ENCODE measurements at regions not wholly inside any gene's neighbourhood (a gene's known extent, or its start where the extent isn't known, plus 50 kb on each side); places are given as distances from the start of the nearest gene placed in this dataset.
"Not testable (repeated sequence)": the region's sequence is repeated elsewhere in the genome, so short reads cannot be mapped to it uniquely, and the experiment has no call there.

DNA sequence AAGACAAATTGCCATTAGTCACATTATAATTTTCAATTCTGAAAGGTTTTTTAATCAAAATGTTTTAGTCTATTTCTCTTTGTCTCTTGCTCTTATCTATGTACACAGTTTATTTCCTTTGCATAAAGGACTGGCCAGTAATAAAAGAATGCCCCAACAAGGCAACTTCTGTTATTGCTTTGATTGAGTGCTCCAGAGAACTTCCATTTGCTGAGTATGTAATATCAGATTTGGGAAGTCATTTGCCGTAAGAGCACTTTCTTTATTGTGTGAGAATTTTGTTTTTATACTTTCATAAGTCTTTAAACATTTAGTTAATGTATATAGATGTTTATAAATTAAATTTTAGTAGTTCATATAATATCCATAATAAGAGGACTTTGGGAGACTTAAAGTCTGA, 1140.4 kb downstream of the PCDH9 start:
- TF ChIP-seq, protein P1, sequence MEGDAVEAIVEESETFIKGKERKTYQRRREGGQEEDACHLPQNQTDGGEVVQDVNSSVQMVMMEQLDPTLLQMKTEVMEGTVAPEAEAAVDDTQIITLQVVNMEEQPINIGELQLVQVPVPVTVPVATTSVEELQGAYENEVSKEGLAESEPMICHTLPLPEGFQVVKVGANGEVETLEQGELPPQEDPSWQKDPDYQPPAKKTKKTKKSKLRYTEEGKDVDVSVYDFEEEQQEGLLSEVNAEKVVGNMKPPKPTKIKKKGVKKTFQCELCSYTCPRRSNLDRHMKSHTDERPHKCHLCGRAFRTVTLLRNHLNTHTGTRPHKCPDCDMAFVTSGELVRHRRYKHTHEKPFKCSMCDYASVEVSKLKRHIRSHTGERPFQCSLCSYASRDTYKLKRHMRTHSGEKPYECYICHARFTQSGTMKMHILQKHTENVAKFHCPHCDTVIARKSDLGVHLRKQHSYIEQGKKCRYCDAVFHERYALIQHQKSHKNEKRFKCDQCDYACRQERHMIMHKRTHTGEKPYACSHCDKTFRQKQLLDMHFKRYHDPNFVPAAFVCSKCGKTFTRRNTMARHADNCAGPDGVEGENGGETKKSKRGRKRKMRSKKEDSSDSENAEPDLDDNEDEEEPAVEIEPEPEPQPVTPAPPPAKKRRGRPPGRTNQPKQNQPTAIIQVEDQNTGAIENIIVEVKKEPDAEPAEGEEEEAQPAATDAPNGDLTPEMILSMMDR (IDR thresholded peaks at IDR 0.05), result no peak
- no peaks in the 10 kb centered on the region for H3K27me3 ChIP-seq
- no peak overlapping the region for H3K27ac ChIP-seq
- no peaks in the 10 kb centered on the region for H3K36me3 ChIP-seq
- intact Hi-C loops (cut with DNase I), result no loop called here
- H3K4me1 ChIP-seq, result no peaks in the 10 kb centered on the region
- H3K4me3 ChIP-seq, result no peak overlapping the region
- no peak overlapping the region for H3K9ac ChIP-seq (ENCODE audit: low read depth in 2 of 2, low read length in 2 of 2)
- H3K9me3 ChIP-seq, result no peaks in the 10 kb centered on the region
- no peak for DNase-seq

DNA sequence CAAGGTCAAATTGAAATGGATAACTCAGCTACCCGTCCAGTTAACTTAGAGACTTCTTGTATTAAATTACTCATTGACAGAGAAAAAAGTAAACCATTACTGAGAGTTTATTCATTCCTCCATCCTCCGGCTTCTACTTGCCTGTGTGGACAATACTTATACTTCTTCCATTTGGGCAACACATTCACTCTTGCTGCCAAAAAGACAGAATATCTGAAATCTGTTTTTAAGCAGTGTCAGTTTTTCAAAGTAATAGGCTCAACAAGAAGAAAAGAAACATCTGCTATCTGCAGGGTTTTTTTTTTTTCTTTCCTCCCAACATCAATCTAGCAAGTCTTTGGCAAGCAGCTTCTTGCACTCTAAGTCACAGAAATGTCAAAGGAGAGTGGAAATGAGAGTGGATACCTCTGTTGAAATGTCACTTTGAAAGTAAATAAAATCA, 1142.8 kb downstream of the PCDH9 start:
- Histone ChIP-seq H3K27ac (no peak overlapping the region), H3K36me3 (no peaks in the 10 kb centered on the region), H3K9ac (ENCODE audit: low read depth in 2 of 2, low read length in 2 of 2) (no peak overlapping the region), H3K4me1 (no peaks in the 10 kb centered on the region), H3K9me3 (no peaks in the 10 kb centered on the region), H3K27me3 (no peaks in the 10 kb centered on the region), H3K4me3 (no peak overlapping the region)
- intact Hi-C loops (cut with DNase I), result no loop called here
- TF ChIP-seq, protein P1 (IDR thresholded peaks at IDR 0.05), result no peak
- no peak for DNase-seq

DNA sequence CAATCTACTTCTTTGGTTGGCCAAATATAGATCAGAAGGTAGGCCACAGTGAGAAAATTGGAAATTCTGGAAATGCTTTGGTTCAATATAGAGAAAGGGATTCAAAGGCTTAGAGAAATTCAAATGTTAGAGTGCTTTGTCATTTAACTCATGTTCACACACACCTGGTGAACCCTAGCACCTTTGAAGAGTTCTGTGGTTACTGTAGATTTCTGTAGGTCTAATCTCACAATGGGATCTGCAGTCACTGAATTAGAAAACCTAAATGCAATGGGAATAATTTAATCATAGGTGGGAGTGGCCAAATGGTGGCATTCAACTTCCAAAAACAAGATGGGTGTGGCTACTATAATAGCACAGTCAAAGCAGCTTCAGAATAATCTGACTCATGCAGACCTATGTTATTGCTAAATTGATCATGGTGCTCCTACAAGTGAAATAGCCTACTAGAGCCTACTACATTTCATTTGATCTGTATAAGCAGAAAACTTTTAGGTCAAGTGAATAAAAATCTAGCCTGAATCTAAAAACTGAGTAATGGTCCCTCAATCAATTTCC, 1152.9 kb downstream of the PCDH9 start:
- Histone ChIP-seq H3K27ac (no peak overlapping the region), H3K4me1 (no peaks in the 10 kb centered on the region), H3K36me3 (no peaks in the 10 kb centered on the region), H3K27me3 (no peaks in the 10 kb centered on the region), H3K4me3 (no peak overlapping the region), H3K9ac (ENCODE audit: low read depth in 2 of 2, low read length in 2 of 2) (no peak overlapping the region), H3K9me3 (no peaks in the 10 kb centered on the region)
- DNase-seq, result no peak
- TF ChIP-seq, protein P1 (IDR thresholded peaks at IDR 0.05), result no peak
- intact Hi-C loops (cut with DNase I), result no loop called here

DNA sequence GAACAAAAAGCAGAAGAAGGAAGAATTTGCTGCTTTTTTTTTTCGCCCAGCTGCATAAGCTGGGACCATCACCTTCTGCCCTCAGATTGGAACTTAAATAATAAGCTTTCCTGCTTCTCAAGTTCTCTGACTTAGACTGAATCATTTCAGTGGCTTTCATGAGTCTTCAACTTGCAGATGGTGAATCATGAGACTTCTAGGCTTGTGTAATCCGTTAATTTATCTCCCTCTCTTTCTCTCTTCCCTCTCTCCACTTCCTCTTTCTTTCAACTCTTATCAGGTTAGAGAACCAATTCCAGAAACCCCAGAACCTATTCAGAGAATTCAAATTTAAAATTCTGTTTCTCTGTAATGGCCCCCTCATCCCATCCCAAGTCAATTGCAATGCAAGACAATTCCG, 1153.7 kb downstream of the PCDH9 start:
- Histone ChIP-seq H3K9ac (ENCODE audit: low read depth in 2 of 2, low read length in 2 of 2) (no peak overlapping the region), H3K9me3 (no peaks in the 10 kb centered on the region), H3K4me1 (no peaks in the 10 kb centered on the region), H3K27me3 (no peaks in the 10 kb centered on the region), H3K27ac (no peak overlapping the region), H3K36me3 (no peaks in the 10 kb centered on the region), H3K4me3 (no peak overlapping the region)
- no peak for DNase-seq
- intact Hi-C loops (cut with DNase I), result no loop called here
- TF ChIP-seq, protein P1 (IDR thresholded peaks at IDR 0.05), result no peak

DNA sequence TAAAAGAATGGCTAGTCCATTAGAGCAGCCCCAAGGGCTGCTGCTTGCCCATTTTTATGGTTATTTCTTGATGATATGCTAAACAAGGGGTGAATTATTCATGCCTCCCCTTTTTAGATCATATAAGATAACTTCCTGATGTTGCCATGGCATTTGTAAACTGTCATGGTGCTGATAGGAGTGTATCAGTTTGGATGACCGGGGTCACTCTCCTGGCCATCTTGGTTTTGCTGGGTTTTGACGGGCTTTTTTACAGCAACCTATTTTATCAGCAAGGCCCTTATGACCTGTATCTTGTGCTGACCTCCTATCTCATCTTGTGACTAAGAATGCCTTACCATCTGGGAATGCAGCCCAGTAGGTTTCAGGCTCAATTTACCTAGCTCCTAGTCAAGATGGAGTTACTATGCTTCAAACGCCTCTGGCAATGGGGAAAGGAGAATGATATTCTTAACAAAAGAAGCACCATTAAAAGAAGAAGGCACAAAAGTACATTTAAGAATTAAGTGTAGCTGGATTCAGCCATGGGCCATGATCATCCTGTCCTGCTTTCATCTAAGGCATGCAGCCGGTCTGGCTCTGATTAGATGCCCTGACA, 1156.0 kb downstream of the PCDH9 start:
- no peaks in the 10 kb centered on the region for H3K36me3 ChIP-seq
- TF ChIP-seq, protein P1 (IDR thresholded peaks at IDR 0.05), result no peak

DNA sequence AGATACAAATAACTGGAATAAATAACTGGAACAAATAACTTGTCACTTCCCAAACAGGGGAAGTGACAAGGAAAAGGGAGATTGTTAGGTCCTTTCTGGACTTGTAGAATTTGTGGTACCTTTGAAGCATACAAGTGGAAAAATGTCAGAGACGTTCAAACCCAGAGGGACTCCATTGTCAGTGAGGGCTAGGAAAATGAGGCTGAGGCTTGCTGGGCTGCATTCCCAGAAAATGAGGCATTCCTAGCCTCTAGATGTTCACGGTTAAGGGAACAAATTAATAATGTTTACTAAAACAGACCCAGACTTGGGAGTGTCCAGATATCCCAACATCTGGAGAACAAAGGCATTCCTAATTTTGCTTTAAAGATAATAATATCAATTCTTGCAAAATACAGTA, 1158.0 kb downstream of the PCDH9 start:
- H3K4me1 ChIP-seq; DNase-seq; H3K9ac ChIP-seq (ENCODE audit: low read depth in 2 of 2, low read length in 2 of 2); intact Hi-C loops (cut with DNase I); H3K27ac ChIP-seq; H3K36me3 ChIP-seq; H3K4me3 ChIP-seq; H3K27me3 ChIP-seq; H3K9me3 ChIP-seq: not testable (repeated sequence)

More for the DNA sequence above, 1156.0 kb downstream of the PCDH9 start:
- Histone ChIP-seq H3K27ac (no peak overlapping the region), H3K9me3 (no peaks in the 10 kb centered on the region), H3K4me1 (no peaks in the 10 kb centered on the region), H3K27me3 (no peaks in the 10 kb centered on the region), H3K4me3 (no peak overlapping the region), H3K9ac (ENCODE audit: low read depth in 2 of 2, low read length in 2 of 2) (no peak overlapping the region)
- intact Hi-C loops (cut with DNase I), result no loop called here
- DNase-seq, result no peak

Measured in colonic mucosa (tissue), 4 donors.